Tibial artery (tissue), 4 donors: ENCODE measurements at regions not wholly inside any gene's neighbourhood (a gene's known extent, or its start where the extent isn't known, plus 50 kb on each side); places are given as distances from the start of the nearest gene placed in this dataset.

Experiments used
- DNase-seq, 2 donors: peaks; one replicate each; pipeline ENCODE4 v3.0.0-alpha.2; 2019
- H3K27ac ChIP-seq, 2 donors: fragments of 200-600 bp; sonication (generic) in 1 of 2; 1 replicate in 1 of 2; 2 replicates in 1 of 2; pipeline ENCODE4 v1.5.1; 2018 to 2019; ENCODE audit warnings: mild to moderate bottlenecking in 1 of 2
- H3K27me3 ChIP-seq, 2 donors: fragments of 200-600 bp; sonication (generic) in 1 of 2; one replicate each; pipeline versions ENCODE4 v1.5.1 to v1.6.0; 2016 to 2019
- H3K36me3 ChIP-seq, 3 donors: fragments of 200-600 bp; sonication (generic) in 2 of 3; one replicate each; pipeline ENCODE4 v1.5.1; 2016 to 2019; ENCODE audit warnings: mild to moderate bottlenecking in 2 of 3
- H3K4me1 ChIP-seq, 4 donors: fragments of 200-600 bp; sonication (generic) in 2 of 4; 1 replicate in 3 of 4; 2 replicates in 1 of 4; pipeline ENCODE4 v1.5.1; 2016 to 2019
- H3K4me3 ChIP-seq, 2 donors: fragments of 200-600 bp; sonication (generic) in 1 of 2; 1 replicate in 1 of 2; 2 replicates in 1 of 2; pipeline ENCODE4 v1.5.1; 2018 to 2019; ENCODE audit warnings: mild to moderate bottlenecking in 2 of 2
- H3K9me3 ChIP-seq, 3 donors: fragments of 200-600 bp; sonication (generic) in 1 of 3; one replicate each; pipeline ENCODE4 v1.5.1; 2016 to 2019
- CTCF ChIP-seq, 2 experiments: fragments of 200-600 bp in 1 of 2; fragments of 450-650 bp in 1 of 2; IDR thresholded peaks; one replicate each; pipeline ENCODE4 v1.5.1; 2017 to 2019; ENCODE audit warnings: antibody characterized with exemption in 2 of 2, mild to moderate bottlenecking in 1 of 2, moderate library complexity in 1 of 2
- intact Hi-C: fragments of 100-400 bp; cut with DNase I; formaldehyde crosslinking; loops from one replicate; pipeline ENCODE4 v1.15.0; 2023; ENCODE audit warnings: low total_unique reads

- peaks cover 0 to 2% of the 10 kb centered on the region in 2 donors for H3K27me3 ChIP-seq
- no peak overlapping the region for H3K4me3 ChIP-seq
- intact Hi-C loops = no loop called here
These were observed 107.4 kb upstream of the NDUFV2 start for GRCh38 chr18:8995096-8995495.

GRCh38 chr18:8996771-8997432 lies 105.6 kb upstream of the NDUFV2 start:
- no peak overlapping the region for H3K4me3 ChIP-seq
- no peaks in the 10 kb centered on the region for H3K9me3 ChIP-seq
- peaks cover 0 to 27% (median 6%) of the 10 kb centered on the region in 4 donors for H3K4me1 ChIP-seq
- H3K27ac ChIP-seq = no peak overlapping the region
- no peaks in the 10 kb centered on the region for H3K36me3 ChIP-seq
- TF ChIP-seq CTCF (IDR thresholded peaks at IDR 0.05) = no peak
- H3K27me3 ChIP-seq = peaks cover 0 to 2% of the 10 kb centered on the region in 2 donors
- DNase-seq = no peak
- intact Hi-C loops = no loop called here

More at GRCh38 chr18:8995096-8995495, 107.4 kb upstream of the NDUFV2 start:
- Histone ChIP-seq H3K4me1 (peaks cover 0 to 19% (median 3%) of the 10 kb centered on the region in 4 donors), H3K9me3 (no peaks in the 10 kb centered on the region), H3K27ac (no peak overlapping the region), H3K36me3 (no peaks in the 10 kb centered on the region)
- no peak for DNase-seq
- no peak for TF ChIP-seq CTCF (IDR thresholded peaks at IDR 0.05)

DNA sequence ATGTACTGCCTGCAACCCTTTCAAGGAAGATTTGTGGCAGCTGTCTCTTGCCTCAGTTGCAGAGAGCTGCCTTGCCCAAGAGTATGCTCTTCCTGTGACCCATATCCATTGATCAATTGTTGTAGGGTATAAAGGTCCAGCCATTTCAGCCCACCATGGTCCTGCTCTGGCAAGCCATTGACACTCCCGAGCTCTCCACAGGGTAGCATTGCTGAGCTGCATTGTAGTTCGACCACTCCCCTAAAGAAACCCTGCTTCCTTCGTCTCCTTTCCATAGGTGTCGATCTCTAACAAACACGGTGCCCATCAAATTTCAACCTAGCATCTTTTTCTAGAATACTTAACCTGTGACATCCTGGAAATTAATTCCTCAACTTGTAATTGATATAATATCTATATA lies 104.9 kb upstream of the NDUFV2 start:
- Histone ChIP-seq H3K27me3 (peaks cover 0 to 2% of the 10 kb centered on the region in 2 donors), H3K36me3 (no peaks in the 10 kb centered on the region), H3K4me1 (peaks cover 0 to 27% (median 6%) of the 10 kb centered on the region in 4 donors), H3K9me3 (no peaks in the 10 kb centered on the region), H3K4me3 (no peak overlapping the region), H3K27ac (no peak overlapping the region)
- DNase-seq = no peak
- TF ChIP-seq CTCF (IDR thresholded peaks at IDR 0.05) = no peak
- intact Hi-C loops = no loop called here

GRCh38 chr18:8998481-8999217 lies 103.8 kb upstream of the NDUFV2 start:
- intact Hi-C loops = no loop called here
- TF ChIP-seq CTCF (IDR thresholded peaks at IDR 0.05) = no peak
- Histone ChIP-seq H3K4me3 (no peak overlapping the region), H3K27me3 (peaks cover 0 to 2% of the 10 kb centered on the region in 2 donors), H3K4me1 (peaks cover 0 to 27% (median 6%) of the 10 kb centered on the region in 4 donors), H3K36me3 (no peaks in the 10 kb centered on the region), H3K27ac (no peak overlapping the region), H3K9me3 (no peaks in the 10 kb centered on the region)
- DNase-seq = no peak

DNA sequence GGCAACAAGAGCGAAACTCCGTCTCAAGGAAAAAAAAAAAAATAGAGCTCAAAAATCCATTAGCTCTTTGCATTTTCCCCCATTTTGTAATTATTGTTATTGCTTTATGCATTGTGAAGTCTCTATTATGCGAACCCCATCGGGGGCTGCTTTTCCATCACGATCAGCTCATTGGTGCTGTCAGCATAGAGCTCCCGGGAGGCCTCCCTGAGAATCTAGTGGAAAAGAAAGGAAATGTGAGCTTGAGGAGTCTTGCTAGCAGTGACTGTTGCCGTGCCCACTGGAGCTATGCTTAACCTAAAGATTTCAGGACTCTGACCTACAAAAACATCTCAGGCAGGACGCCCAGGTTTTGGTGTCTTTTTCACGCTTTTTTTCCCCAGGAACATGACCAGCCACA lies 102.6 kb upstream of the NDUFV2 start:
- Histone ChIP-seq H3K9me3 (no peaks in the 10 kb centered on the region), H3K27me3 (peaks cover 0 to 2% of the 10 kb centered on the region in 2 donors), H3K4me3 (no peak overlapping the region), H3K4me1 (peaks cover 0 to 27% (median 6%) of the 10 kb centered on the region in 4 donors), H3K27ac (no peak overlapping the region), H3K36me3 (no peaks in the 10 kb centered on the region)
- intact Hi-C loops = no loop called here
- no peak for TF ChIP-seq CTCF (IDR thresholded peaks at IDR 0.05)
- DNase-seq = no peak
